GM12874 (cell line): ENCODE measurements at regions not wholly inside any gene's neighbourhood (a gene's known extent, or its start where the extent isn't known, plus 50 kb on each side); places are given as distances from the start of the nearest gene placed in this dataset.

Experiments
- CTCF ChIP-seq: IDR thresholded peaks from 2 replicates; pipeline ENCODE4 v1.5.1; 2011; ENCODE audit warnings: low read depth, mild to moderate bottlenecking, control low read depth, low read length, moderate library complexity; ENCODE audit not compliant: insufficient read depth

DNA sequence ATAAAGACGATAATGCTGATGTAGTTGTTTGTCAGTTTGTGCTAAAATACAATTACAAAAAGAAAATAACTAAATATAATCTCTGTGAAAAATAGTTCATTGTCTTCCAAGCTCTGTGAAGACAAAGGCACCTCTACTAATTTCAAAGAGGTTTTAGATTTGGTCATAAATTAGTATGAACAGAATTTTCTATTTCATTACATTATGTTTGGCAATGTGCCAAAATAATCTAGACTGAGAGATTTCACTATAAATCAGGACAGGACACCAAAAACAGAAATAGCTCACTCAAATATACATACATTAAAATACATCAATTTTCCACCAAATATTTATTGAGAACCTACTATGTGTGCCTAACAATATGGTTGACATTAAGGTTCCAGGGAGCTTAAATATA is 264.9 kb upstream of the CCDC54 start:
- no peak for TF ChIP-seq CTCF

- no peak for TF ChIP-seq CTCF
These were observed 261.0 kb upstream of the CCDC54 start for GRCh38 chr3:107116251-107116650.

GRCh38 chr3:107117156-107117555 is 260.1 kb upstream of the CCDC54 start:
- no peak for TF ChIP-seq CTCF

GRCh38 chr3:107117922-107118536 is 259.2 kb upstream of the CCDC54 start:
- peak; percentile 23; the same call in 1 of the 2 replicates for TF ChIP-seq CTCF

DNA sequence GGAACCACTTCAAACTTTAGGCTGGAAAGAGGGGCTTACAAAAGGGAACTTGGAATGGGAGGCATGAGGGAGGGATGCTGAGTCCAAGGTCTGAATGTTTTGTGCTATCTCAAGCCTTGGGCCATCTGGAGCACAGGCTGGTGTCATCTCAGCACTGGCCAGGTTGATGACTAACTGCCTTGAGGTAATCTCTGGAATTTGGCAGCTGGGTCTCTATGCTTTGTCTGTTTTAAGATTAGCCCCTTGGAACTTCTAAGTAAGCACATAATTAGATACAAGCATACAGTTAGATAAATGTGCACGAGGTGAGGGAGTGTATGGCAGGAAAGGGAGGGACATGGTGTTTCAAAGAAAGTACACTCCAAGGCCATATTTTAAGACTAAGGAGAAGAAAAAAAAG is 252.4 kb upstream of the CCDC54 start:
- no peak for TF ChIP-seq CTCF

GRCh38 chr3:107128946-107129345 is 248.3 kb upstream of the CCDC54 start:
- TF ChIP-seq CTCF = no peak

GRCh38 chr3:107130089-107130700 is 247.0 kb upstream of the CCDC54 start:
- TF ChIP-seq CTCF = no peak

- no peak for TF ChIP-seq CTCF
These were observed 244.6 kb upstream of the CCDC54 start for GRCh38 chr3:107132674-107133073.
